Neuronal stem cell (in vitro differentiated cells): ENCODE measurements at regions not wholly inside any gene's neighbourhood (a gene's known extent, or its start where the extent isn't known, plus 50 kb on each side); places are given as distances from the start of the nearest gene placed in this dataset.

Experiments used
- DNase-seq: peaks from one replicate; pipeline ENCODE4 v3.0.0-alpha.2; 2013; ENCODE audit warnings: low spot score
- H2AFZ ChIP-seq: one replicate; pipeline ENCODE4 v1.6.1; 2013; ENCODE audit warnings: mild to moderate bottlenecking, low read length, inconsistent platforms
- H2AK5ac ChIP-seq: 2 replicates; pipeline ENCODE4 v1.6.1; 2013; ENCODE audit warnings: low read depth, mild to moderate bottlenecking, inconsistent platforms, low read length, moderate library complexity, mixed read lengths
- H2BK120ac ChIP-seq: 2 replicates; pipeline ENCODE4 v1.6.1; 2013; ENCODE audit warnings: low read depth, mild to moderate bottlenecking, inconsistent platforms, low read length, moderate library complexity, mixed read lengths
- H2BK12ac ChIP-seq: one replicate; pipeline ENCODE4 v1.6.1; 2013; ENCODE audit warnings: low read length, inconsistent platforms
- H2BK15ac ChIP-seq: 2 replicates; pipeline ENCODE4 v1.6.1; 2013; ENCODE audit warnings: mild to moderate bottlenecking, low read length, inconsistent platforms, mixed read lengths
- H2BK5ac ChIP-seq: one replicate; pipeline ENCODE4 v1.6.1; 2013; ENCODE audit warnings: inconsistent platforms, mild to moderate bottlenecking, low read length, moderate library complexity
- H3K14ac ChIP-seq: one replicate; pipeline ENCODE4 v1.6.1; 2013; ENCODE audit warnings: low read length, inconsistent platforms
- H3K18ac ChIP-seq: 2 replicates; pipeline ENCODE4 v1.6.1; 2013; ENCODE audit warnings: low read length, inconsistent platforms
- H3K23ac ChIP-seq: 2 replicates; pipeline ENCODE4 v1.6.1; 2013; ENCODE audit warnings: low read depth, mild to moderate bottlenecking, mixed read lengths, low read length, inconsistent platforms; ENCODE audit not compliant: poor library complexity
- H3K27ac ChIP-seq: replicated peaks from 3 replicates; pipeline ENCODE4 v1.5.1; 2013; ENCODE audit warnings: low read length, inconsistent platforms
- H3K27me3 ChIP-seq, 3 experiments: 2 replicates each; pipeline ENCODE4 v1.6.1; 2013; ENCODE audit warnings: low read length in 3 of 3, mild to moderate bottlenecking in 2 of 3, inconsistent platforms in 1 of 3, low read depth in 1 of 3, mixed read lengths in 1 of 3, moderate library complexity in 1 of 3; ENCODE audit not compliant: control insufficient read depth in 3 of 3, insufficient read depth in 3 of 3
- H3K36me3 ChIP-seq, 2 donors: replicated peaks in 1 of 2; 2 replicates each; pipeline ENCODE4 v1.6.1; 2013; ENCODE audit warnings: low read length in 2 of 2; ENCODE audit not compliant: control insufficient read depth in 2 of 2, insufficient read depth in 2 of 2
- H3K4ac ChIP-seq: 2 replicates; pipeline ENCODE4 v1.6.1; 2013; ENCODE audit warnings: inconsistent platforms, mild to moderate bottlenecking, low read length, moderate library complexity
- H3K4me1 ChIP-seq, 2 donors: 1 replicate in 1 of 2; 2 replicates in 1 of 2; pipeline ENCODE4 v1.6.1; 2013; ENCODE audit warnings: low read length in 2 of 2, low read depth in 1 of 2; ENCODE audit not compliant: control insufficient read depth in 2 of 2, insufficient read depth in 1 of 2
- H3K4me2 ChIP-seq: one replicate; pipeline ENCODE4 v1.6.1; 2013; ENCODE audit warnings: mild to moderate bottlenecking, low read length, inconsistent platforms; ENCODE audit not compliant: insufficient read depth, poor library complexity, severe bottlenecking
- H3K4me3 ChIP-seq, 2 donors: 2 replicates each; pipeline ENCODE4 v1.5.1; 2013; ENCODE audit warnings: low read length in 2 of 2, mild to moderate bottlenecking in 2 of 2, inconsistent platforms in 1 of 2, moderate library complexity in 1 of 2
- H3K79me1 ChIP-seq: one replicate; pipeline ENCODE4 v1.6.1; 2013; ENCODE audit warnings: low read depth, mild to moderate bottlenecking, inconsistent platforms, low read length, moderate library complexity
- H3K9ac ChIP-seq: one replicate; pipeline ENCODE4 v1.6.1; 2013; ENCODE audit warnings: mild to moderate bottlenecking, low read depth, low read length, inconsistent platforms; ENCODE audit not compliant: poor library complexity
- H3K9me3 ChIP-seq, 2 donors: replicated peaks in 1 of 2; 2 replicates each; pipeline versions ENCODE3 to v1.6.1; 2013; ENCODE audit warnings: low read length in 2 of 2, mild to moderate bottlenecking in 2 of 2, inconsistent platforms in 1 of 2, low read depth in 1 of 2, mixed read lengths in 1 of 2, moderate library complexity in 1 of 2; ENCODE audit not compliant: control insufficient read depth in 2 of 2, insufficient read depth in 1 of 2
- H4K8ac ChIP-seq: one replicate; pipeline ENCODE4 v1.6.1; 2013; ENCODE audit warnings: low read depth, mild to moderate bottlenecking, inconsistent platforms, low read length, moderate library complexity
- H4K91ac ChIP-seq: one replicate; pipeline ENCODE4 v1.6.1; 2013; ENCODE audit warnings: low read length, low read depth, mild to moderate bottlenecking, inconsistent platforms; ENCODE audit not compliant: poor library complexity
- WGBS, 2 donors: extraction: QIAGEN DNeasy Blood & Tissue Kit; methylation state at CpG; one replicate each; pipeline ENCODE4 v1.1.7; 2013; ENCODE audit warnings: missing lambda C conversion rate in 2 of 2, mixed read lengths in 1 of 2; ENCODE audit not compliant: insufficient read length in 2 of 2, insufficient replicate concordance in 1 of 2; ENCODE audit errors: extremely low coverage in 2 of 2; 5-methylcytosine and 5-hydroxymethylcytosine counted together

- Histone ChIP-seq H3K36me3 (no peaks in the 10 kb centered on the region), H2AFZ (no peak overlapping the region), H4K8ac (no peak overlapping the region), H3K9me3 (peaks cover 0 to 2% of the 10 kb centered on the region in 2 donors), H3K4me1 (peaks cover 0 to 2% of the 10 kb centered on the region in 2 donors), H3K27me3 (no peaks in the 10 kb centered on the region), H3K9ac (no peak overlapping the region), H3K79me1 (no peaks in the 10 kb centered on the region), H3K14ac (no peak overlapping the region), H3K23ac (no peak overlapping the region), H4K91ac (no peak overlapping the region), H3K4me2 (no peak overlapping the region), H2BK120ac (no peak overlapping the region), H3K27ac (no peak overlapping the region), H2BK15ac (no peak overlapping the region), H2BK5ac (no peak overlapping the region), H3K4me3 (no peak overlapping the region), H3K18ac (no peak overlapping the region), H2BK12ac (no peak overlapping the region), H2AK5ac (no peak overlapping the region), H3K4ac (no peak overlapping the region)
- no CpG with 5 or more reads among the region's 12 CpGs for WGBS, 2 donors
- DNase-seq, result no peak
Observed at GRCh38 chr18:76234676-76235060, 260.4 kb downstream of the ZNF516 start.

DNA sequence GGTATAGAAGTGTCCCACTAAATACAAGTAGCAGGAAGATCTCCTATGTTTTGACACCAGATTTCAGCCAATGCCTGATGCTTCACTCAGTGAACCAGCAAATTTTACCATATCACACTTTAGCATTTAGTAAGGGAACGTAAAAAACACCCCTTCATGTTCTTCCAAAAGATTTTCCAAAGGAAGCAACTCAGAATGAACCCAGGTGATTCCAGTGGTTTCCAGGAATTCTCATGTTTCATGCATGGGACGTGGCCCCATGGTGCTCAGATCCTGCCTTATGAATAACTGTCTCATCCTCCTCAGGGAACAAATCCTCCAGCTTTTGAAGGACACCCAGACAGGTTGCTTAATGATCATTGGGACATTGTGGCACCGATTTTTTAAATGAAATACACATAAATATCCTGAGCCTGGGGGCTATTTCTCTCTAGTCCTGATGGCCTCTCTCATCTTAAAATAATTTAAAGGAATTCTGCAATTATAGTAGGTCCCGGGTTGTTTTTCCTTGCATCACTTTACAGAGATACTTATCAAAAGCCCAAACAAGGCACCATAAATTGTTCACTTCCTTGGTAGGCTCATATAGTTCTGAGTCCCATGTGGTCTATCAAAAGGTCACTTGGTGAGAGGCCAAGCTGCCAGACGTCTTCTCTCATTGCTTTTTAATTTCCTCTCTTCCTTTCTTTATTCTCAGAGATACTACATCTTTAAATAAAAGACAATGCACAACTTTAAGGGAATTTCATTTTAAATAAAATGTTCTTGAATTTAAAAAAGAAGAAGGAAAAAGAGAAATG is 261.0 kb downstream of the ZNF516 start:
- Histone ChIP-seq H3K23ac (no peak overlapping the region), H2AK5ac (no peak overlapping the region), H3K79me1 (no peaks in the 10 kb centered on the region), H4K91ac (no peak overlapping the region), H2BK120ac (no peak overlapping the region), H3K4me1 (peaks cover 0 to 2% of the 10 kb centered on the region in 2 donors), H3K27ac (no peak overlapping the region), H2BK5ac (no peak overlapping the region), H4K8ac (no peak overlapping the region), H3K14ac (no peak overlapping the region), H3K36me3 (no peaks in the 10 kb centered on the region), H3K4ac (no peak overlapping the region), H2BK15ac (no peak overlapping the region), H3K27me3 (no peaks in the 10 kb centered on the region), H3K18ac (no peak overlapping the region), H2BK12ac (no peak overlapping the region), H3K9ac (no peak overlapping the region), H3K4me2 (no peak overlapping the region), H3K9me3 (peaks cover 0 to 2% of the 10 kb centered on the region in 2 donors), H2AFZ (no peak overlapping the region), H3K4me3 (no peak overlapping the region)
- no CpG with 5 or more reads among the region's 5 CpGs for WGBS, 2 donors
- DNase-seq, result no peak

DNA sequence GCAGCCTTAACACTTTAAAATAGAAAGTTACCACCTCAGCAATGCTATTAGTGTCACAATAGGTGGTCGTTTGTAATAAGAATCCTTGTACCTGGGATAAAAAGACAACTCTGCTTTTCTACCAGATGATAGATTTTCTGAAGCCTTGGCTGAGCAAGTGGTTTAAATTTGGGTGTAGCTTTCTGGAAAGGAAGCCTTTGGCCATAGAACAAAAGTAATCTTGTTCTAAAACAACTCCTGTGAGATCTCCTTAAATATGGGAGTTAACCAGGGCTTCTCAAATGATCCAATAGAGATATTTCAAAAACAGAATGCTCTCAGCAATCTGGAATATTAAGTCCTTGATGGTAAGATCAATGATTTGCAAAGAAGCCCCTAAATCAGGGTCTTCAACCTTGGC is 261.6 kb downstream of the ZNF516 start:
- no peak overlapping the region for H2BK15ac ChIP-seq
- no peak overlapping the region for H3K14ac ChIP-seq
- no peaks in the 10 kb centered on the region for H3K79me1 ChIP-seq
- H3K9me3 ChIP-seq, result peaks cover 0 to 2% of the 10 kb centered on the region in 2 donors
- peaks cover 0 to 2% of the 10 kb centered on the region in 2 donors for H3K4me1 ChIP-seq
- H2AK5ac ChIP-seq, result no peak overlapping the region
- no peak for DNase-seq
- H2BK5ac ChIP-seq, result no peak overlapping the region
- no peak overlapping the region for H4K91ac ChIP-seq
- H2AFZ ChIP-seq, result no peak overlapping the region
- no CpG with 5 or more reads among the region's 1 CpG for WGBS, 2 donors
- no peak overlapping the region for H2BK12ac ChIP-seq
- no peak overlapping the region for H3K4me2 ChIP-seq
- H3K36me3 ChIP-seq, result no peaks in the 10 kb centered on the region
- no peaks in the 10 kb centered on the region for H3K27me3 ChIP-seq
- no peak overlapping the region for H3K9ac ChIP-seq
- no peak overlapping the region for H2BK120ac ChIP-seq
- no peak overlapping the region for H3K4me3 ChIP-seq
- H3K18ac ChIP-seq, result no peak overlapping the region
- no peak overlapping the region for H3K4ac ChIP-seq
- no peak overlapping the region for H3K27ac ChIP-seq
- H4K8ac ChIP-seq, result no peak overlapping the region
- H3K23ac ChIP-seq, result no peak overlapping the region

DNA sequence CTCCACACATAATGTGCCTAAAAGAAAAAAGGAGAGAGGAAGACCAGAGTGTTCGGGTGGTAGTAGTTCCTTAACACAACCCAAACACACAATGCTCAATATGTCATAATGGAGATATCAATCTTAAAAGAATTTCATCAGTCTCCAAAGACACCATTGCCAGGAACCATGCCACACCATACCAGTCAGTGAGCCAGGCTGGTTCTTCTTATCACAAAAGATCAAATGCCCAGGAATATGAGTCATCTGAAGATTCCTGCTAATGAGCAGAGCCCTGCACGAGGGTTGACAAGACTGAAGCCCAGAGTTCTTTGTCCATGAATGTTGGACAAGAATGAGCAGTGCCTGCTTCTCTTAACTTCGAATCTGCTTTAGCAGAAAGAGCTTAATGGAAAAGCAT is 262.3 kb downstream of the ZNF516 start:
- no peak overlapping the region for H2BK15ac ChIP-seq
- H4K8ac ChIP-seq, result no peak overlapping the region
- H3K27ac ChIP-seq, result no peak overlapping the region
- H3K14ac ChIP-seq, result no peak overlapping the region
- H3K4me1 ChIP-seq, result peaks cover 0 to 2% of the 10 kb centered on the region in 2 donors
- no peaks in the 10 kb centered on the region for H3K79me1 ChIP-seq
- no peak overlapping the region for H2AFZ ChIP-seq
- no peak overlapping the region for H3K4me2 ChIP-seq
- no peaks in the 10 kb centered on the region for H3K27me3 ChIP-seq
- WGBS, 2 donors, result no CpG with 5 or more reads among the region's 3 CpGs
- no peak overlapping the region for H3K9ac ChIP-seq
- no peak overlapping the region for H2BK5ac ChIP-seq
- peaks cover 0 to 2% of the 10 kb centered on the region in 2 donors for H3K9me3 ChIP-seq
- H2BK12ac ChIP-seq, result no peak overlapping the region
- DNase-seq, result no peak
- no peaks in the 10 kb centered on the region for H3K36me3 ChIP-seq
- H3K4ac ChIP-seq, result no peak overlapping the region
- no peak overlapping the region for H2BK120ac ChIP-seq
- H2AK5ac ChIP-seq, result no peak overlapping the region
- H3K23ac ChIP-seq, result no peak overlapping the region
- no peak overlapping the region for H3K18ac ChIP-seq
- H3K4me3 ChIP-seq, result no peak overlapping the region
- no peak overlapping the region for H4K91ac ChIP-seq
